Transverse colon (tissue), 3 donors: ENCODE measurements at regions not wholly inside any gene's neighbourhood (a gene's known extent, or its start where the extent isn't known, plus 50 kb on each side); places are given as distances from the start of the nearest gene placed in this dataset.

Experiments
- EP300 ChIP-seq: sonication (generic); formaldehyde crosslinking; IDR thresholded peaks from one replicate; pipeline ENCODE4 v1.6.1; 2017; ENCODE audit warnings: antibody characterized with exemption, low read depth
- TF ChIP-seq, protein P1 (sequence below), 5 experiments: fragments of 200-600 bp in 3 of 5; fragments of 450-650 bp in 2 of 5; sonication (generic) in 3 of 5; IDR thresholded peaks; 1 replicate in 2 of 5; 2 replicates in 3 of 5; pipeline ENCODE4 v1.5.1; 2016 to 2017; ENCODE audit warnings: antibody characterized with exemption in 5 of 5, inconsistent platforms in 3 of 5, mild to moderate bottlenecking in 2 of 5, moderate library complexity in 1 of 5

DNA sequence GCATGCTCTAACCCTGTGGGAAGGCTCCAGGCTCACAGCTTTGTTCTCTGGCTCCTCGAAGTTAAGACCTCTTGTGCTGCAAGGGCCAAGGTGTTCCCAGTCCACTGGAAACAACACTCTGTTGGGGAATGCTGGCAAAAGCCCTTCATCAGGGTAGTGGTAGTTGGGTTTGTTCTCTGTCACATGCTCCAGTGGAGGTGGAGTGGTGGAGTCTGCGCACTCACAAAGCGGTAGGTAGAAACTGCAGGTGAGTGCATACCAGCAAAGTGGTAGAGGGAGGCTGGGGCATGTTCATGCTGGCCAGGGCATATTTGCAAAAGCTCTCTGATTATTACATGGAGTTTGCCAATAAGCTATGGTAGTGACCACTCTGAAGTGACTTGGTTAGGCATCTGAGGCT lies 410.5 kb downstream of the CDH19 start:
- TF ChIP-seq, protein P1, sequence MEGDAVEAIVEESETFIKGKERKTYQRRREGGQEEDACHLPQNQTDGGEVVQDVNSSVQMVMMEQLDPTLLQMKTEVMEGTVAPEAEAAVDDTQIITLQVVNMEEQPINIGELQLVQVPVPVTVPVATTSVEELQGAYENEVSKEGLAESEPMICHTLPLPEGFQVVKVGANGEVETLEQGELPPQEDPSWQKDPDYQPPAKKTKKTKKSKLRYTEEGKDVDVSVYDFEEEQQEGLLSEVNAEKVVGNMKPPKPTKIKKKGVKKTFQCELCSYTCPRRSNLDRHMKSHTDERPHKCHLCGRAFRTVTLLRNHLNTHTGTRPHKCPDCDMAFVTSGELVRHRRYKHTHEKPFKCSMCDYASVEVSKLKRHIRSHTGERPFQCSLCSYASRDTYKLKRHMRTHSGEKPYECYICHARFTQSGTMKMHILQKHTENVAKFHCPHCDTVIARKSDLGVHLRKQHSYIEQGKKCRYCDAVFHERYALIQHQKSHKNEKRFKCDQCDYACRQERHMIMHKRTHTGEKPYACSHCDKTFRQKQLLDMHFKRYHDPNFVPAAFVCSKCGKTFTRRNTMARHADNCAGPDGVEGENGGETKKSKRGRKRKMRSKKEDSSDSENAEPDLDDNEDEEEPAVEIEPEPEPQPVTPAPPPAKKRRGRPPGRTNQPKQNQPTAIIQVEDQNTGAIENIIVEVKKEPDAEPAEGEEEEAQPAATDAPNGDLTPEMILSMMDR (IDR thresholded peaks at IDR 0.05), result no peak
- TF ChIP-seq EP300, result no peak
